Stimulated activated CD4-positive, alpha-beta T cell treated with anti-CD3 and anti-CD28 coated beads, Interleukin-4, amount 100 ng/mL, for 48 hours (primary cell): ENCODE measurements at regions not wholly inside any gene's neighbourhood (a gene's known extent, or its start where the extent isn't known, plus 50 kb on each side); places are given as distances from the start of the nearest gene placed in this dataset.
"Not testable (repeated sequence)": the region's sequence is repeated elsewhere in the genome, so short reads cannot be mapped to it uniquely, and the experiment has no call there.

Experiments
- DNase-seq, 2 donors: peaks; one replicate each; pipeline ENCODE4 v3.0.0-alpha.2; 2020; ENCODE audit warnings: low read depth in 2 of 2

DNA sequence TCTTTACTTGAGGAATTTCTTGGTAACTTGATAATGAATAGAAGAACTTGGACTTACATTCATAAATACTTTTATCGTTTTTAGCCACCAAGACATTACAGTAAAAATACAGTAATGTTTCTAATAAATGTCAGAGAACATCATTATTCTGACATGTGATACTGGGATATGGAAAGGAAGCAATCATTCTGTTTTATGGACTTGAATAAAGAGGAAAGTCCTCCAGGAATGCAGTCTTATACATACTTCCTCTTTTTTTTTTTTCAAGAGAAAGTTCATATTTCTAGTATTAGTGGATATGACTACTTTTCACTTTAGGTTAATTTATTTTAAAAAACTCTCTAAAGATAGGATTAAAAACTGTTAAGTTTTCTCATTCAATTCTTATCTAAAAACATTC is 220.0 kb upstream of the SEMA3C start:
- DNase-seq, result no peak

DNA sequence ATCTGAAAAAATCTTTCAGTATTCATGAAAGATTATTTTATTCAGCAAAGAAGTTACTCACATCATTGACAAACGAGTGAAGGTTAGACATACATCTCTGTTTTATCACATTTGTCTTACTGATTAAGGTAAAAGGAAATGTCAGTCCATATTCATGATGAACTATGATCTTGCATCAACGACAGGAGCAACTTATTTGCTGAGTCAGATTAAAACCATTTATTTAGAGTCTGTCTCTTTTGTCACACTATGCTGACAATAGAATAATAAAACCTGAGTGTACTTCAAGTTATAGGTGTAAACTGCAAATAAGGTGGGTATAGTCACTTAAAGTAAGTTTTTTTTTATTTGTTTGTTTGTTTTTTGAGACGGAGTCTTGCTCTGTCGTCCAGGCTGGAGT is 216.5 kb upstream of the SEMA3C start:
- no peak for DNase-seq

DNA sequence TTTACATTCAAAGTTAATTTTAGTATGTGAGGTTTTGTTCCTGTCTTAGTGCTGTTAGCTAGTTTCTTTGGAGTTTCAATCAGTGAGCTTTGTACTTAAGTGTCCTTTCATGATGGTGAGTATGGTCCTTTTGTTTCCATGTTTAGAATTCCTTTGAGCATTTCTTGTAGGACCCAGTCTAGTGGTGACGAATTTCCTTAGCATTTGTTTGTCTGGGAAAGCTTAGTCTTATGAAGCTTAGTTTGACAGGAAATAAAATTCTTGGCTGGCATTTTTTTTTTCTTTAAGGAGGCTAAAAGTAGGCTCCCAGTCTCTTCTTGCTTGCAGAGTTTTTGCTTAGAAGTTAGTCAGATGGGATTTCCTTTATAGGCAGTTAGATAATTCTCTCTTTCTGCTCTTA is 209.2 kb upstream of the SEMA3C start:
- DNase-seq, result no peak

DNA sequence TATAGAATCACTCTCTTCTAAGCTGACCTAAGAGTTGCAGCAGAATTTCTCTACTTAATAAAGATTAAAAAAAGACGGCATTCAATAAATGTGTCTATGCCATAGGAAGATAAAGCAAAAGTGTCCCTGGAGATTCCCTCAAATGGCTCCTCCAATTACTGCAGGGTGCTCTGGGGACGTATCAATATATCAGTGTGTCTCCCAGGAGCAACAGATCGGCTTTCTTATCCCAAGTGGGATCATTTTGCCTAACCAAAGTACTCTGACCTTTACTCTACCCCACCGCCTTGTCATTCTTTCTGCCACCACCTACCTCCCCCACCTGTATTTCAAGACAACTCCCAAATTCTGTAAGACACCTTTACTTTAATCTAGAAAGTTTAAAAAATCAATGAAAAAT is 202.0 kb upstream of the SEMA3C start:
- no peak for DNase-seq

DNA sequence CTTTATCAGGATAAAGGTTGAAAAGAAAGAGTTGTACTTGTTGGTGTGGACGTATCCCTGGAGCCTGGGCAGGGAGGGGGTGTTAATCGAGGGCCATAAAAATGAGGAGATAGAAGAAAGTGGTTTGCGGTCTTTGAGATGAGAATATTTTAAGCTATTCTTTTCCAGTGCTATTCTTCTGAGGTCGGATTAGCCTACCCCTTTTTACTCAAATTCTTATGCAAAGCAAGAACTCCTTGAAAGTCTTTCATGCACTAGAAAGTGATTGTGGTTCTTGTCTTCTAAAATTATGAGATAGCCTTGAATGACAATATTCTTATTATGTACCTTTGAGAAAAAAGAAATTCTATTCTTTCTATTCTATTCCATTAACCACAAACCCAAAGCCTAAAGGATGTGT is 201.3 kb upstream of the SEMA3C start:
- no peak for DNase-seq

DNA sequence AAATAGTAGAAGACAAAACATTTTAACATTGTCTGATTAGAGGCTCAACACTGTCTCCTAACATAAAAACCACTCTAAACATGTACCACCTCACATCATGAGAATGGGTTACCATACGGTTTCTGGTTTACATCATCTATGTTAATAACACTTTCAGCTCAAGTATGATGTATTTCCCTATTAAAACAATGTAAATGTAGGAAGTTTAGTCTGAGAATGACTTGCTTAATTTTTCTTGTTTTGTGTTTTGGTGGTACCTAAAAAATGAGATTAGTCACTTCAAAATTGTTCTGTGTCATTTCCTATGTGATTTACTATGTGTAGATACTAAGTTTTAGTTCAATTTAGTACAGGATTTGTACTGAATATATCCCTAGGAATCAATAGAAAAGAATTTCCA is 195.8 kb upstream of the SEMA3C start:
- no peak for DNase-seq

DNA sequence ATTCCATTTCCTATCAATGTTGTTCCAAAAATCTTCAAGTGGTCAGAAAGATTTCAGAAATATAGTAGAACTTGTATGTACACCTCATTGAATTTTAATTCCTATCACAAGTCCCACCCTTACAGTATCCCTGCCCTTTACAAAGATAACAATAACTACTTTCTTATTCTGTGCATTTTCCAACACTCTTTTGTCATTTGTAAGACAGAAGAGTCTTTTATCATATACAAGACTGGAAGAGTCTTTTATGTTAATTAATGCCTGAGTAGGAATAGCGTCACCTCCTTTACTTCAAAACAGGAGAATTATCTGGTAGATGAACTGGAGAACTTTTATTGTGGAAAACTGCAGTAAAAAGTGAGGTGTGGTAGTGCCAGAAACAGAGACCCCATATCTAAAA is 193.9 kb upstream of the SEMA3C start:
- no peak for DNase-seq

DNA sequence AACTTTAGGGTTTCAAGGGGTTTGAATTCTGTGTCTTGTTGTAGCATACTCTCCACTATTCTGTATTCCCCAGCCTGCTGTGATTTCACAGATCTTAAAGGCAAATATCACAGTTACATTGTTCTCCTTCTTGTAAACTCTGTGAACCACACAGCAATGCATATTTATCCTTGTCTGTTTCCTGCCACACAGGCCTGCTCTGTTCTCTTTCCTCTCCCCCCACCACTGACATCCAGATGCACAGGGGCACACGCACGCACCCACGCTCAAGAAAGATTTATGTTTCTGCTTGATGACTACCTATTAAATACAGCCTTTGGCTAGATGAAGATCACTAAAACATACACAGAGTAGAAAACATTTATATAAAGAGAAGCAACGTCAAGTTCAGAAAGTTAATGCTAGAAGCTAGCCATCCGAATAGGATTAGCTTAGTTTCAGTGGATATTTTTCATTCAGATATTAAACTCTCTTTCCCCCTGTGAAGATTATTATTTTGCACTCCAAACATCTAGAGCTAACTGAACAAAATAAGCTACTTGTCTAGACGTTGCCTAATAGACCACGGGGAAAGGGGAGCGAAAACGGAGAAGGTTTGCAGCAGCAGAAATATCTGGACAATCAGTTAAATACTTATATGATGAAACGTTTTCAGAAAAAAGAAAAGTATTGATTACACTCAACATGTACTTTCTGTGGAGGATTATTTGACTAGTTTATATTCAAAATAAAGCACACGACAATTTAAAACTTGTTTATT is 193.1 kb upstream of the SEMA3C start:
- no peak for DNase-seq

DNA sequence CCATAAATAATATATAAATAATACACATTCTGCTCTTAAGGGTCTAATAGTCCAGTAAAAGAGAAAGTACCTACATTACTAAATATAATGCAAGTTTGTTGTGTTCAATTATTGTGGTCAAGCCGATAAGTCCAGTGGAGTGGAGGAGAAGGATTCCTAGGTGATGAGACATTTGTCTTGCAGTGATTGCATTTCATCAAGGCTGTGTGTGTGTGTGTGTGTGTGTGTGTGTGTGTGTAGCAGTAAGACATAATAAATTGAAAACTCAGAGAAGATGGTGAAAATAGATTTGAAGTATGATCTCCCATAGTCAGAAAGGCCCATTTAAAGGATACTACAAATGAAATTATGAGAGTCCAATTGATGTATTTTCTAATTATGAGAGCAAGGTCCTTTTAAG is 192.5 kb upstream of the SEMA3C start:
- DNase-seq, result no peak

DNA sequence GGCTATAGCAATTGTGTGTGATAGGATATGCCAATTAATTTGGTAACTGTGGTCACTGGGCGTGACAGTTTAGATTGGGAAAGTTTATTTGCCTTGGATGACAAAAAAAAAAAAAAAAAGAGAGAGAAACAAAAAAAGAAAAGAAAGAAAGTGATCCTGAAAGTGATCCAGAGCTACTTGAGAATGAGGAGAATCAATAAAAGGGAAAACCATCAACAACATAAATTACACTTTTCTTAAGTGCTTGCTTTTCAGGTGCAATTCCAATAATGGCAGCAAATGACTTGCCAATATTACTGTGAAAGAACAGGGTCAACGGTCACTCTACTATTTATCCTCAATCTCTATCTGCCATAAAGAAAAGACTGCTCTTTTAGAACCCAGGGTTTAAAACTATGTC is 191.8 kb upstream of the SEMA3C start:
- DNase-seq, result no peak

DNA sequence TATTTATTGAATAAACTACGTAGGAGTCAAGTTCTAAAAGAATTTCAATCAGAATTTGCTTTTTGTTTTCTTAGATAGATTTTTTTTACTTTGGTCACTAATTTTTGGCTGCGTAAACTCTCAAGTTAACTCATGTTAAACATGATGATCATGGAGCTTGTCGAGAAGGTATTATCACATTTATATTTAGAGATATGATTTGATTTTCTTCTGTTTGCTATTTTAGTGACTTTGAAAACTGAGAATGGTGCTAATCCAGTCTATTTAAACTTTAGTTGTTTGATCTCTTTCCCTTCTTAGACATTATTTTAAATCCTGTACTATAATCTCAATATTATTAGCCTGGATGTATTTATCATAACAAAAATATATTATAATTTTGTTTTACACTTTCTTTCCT is 179.4 kb upstream of the SEMA3C start:
- DNase-seq, result no peak

DNA sequence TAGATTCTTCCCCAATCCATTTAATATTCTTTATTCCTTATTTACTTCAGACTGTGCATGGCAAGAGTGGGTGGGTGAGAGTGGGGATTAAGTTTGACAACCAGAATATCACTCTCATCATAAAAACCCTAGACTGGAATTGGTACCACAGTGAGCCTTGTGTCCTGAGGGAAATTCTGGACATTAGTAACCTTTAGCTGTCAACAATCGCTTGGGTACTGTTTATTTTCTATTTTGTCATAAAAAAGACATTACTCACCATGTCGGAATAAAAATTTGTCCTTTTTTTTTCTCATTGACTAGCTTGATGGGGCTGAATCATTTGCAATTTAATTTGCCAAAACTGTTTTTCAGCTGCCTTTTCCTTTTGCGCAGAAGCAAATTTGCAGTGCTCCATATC is 176.1 kb upstream of the SEMA3C start:
- DNase-seq, result no peak

DNA sequence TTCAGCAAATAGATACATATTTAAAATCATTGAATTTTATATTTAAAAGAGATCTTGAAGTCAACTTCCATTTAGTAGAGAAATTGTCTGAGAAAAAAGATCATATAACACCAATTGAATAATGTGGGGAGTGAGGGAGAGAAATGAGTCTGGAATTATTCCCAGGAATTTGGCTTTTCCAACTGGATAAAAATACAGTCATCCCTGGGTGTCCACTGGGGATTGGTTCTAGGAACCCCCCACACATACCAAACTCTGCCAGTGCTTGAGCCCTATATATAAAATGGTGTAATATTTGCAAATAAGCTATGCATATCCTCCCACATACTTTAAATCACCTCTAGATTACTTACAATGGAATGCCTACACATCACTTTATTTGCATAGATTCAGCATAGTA is 162.8 kb upstream of the SEMA3C start:
- DNase-seq, result no peak

DNA sequence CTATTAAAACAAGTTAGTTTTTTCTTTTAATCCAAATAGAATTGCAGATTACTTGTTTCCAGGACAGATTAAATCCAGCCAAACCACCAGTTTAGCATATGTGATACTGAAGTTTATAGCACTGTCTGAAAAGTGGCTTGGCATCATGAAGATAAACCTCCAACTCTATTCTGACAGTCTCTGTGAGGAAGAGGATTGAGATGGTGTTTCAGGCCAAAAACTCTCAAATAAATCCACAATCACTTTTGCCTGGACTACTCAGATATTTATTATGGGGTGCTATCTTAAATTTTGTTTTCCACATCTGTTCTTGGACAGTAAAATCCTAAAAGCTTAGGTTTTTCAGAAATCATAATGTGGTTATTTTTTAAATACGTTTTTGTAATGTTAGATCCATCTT is 161.7 kb upstream of the SEMA3C start:
- no peak for DNase-seq

DNA sequence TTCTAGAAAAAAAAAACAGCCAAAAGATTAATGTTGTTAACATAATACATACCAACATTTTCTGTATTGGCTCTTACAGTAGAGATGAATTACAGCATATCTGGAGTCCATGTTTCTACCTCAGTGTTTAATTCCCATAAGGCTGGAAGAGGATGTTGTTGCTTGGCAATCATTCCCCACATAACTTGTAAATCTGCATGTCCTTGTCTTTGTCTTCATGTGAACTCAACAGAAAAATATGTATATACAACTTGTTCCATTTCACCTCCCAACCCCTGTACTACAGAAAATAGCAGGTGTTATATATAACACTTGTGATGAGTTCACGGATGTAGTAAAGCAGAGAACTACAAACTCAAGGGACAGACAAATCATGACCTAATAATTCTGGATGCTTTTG is 160.9 kb upstream of the SEMA3C start:
- no peak for DNase-seq

DNA sequence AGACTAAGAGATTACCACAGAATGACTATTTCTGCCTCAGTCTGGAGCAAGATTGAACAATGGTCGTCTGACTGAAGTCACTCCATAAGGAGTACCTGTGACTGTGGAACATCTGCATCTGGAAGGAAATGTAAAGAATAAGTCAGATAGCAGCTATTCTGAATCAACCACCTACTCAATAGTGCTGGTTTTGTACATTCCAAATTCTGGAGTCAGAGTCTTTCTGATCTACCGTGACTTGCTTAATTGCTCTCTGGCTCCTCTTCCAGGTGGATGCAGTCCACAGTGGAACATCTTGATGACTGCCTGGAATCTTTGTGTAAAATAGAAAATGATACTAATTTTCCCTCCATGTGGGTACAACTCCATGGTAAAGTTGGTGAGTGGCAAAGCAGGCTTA is 156.3 kb upstream of the SEMA3C start:
- no peak for DNase-seq

DNA sequence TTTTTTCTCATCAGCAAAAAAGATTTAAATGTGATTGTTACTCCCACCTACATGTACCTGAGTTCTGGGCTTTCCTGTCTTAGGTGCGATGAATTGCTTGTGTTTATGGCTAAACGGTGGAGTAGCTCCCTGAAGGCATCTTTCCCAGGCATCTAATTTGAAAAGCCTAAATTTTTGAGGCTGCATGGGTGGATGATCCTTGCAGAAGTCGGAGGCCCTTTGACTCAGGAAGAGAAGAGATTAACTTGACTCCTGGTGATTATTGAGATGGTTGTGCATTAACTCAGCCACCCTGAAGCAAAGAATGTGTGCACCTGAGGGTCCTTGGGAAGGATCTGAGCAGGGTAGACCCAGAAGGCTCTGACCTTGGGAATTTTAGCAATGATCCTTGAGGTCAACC is 155.6 kb upstream of the SEMA3C start:
- no peak for DNase-seq

DNA sequence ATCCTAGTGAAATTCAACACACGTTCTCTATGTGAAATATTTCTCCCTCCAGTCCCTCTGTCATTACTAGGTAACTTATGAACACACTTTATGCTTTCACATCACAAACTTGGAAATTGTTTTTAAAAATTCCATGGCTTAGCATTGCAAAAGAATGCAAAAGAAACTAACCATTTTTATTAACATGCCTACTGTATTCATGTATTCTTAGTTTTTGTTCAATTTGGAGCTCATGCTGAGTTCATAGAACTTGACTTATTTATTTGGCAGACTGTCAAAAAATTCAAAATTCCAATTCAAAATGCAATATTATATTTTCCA is 155.0 kb upstream of the SEMA3C start:
- no peak for DNase-seq

DNA sequence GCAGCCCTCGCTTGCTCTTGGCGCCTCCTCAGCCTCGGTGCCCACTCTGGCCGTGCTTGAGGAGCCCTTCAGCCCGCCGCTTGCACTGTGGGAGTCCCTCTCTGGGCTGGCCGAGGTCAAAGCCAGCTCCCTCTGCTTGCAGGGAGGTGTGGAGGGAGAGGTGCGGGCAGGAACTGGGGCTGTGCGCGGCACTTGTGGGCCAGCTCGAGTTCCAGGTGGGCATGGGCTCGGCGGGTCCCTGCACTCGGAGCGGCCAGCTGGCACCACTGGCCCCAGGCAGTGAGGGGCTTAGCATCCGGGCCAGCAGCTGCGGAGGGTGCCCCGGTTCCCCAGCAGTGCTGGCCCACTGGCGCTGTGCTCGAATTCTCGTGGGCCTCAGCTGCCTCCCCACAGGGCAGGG is 152.1 kb upstream of the SEMA3C start:
- DNase-seq, result no peak

DNA sequence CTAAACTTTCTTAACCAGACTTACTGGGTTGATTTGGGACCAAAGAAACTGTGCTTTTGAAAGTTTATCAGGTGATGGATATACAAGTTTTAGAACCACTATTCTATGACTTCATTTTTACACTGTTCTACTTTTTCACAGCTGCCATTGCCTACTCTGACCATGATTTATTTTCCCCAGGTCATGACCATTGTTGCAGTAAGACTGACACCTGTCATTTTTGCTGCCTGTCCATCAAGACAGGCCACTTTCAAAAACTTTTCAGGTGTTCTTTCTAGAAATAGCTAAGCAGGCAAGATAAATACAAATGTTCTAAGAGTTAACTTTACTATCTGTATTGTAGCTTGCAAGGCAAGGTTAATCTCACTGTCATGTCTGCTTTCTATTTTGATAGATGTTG is 147.9 kb upstream of the SEMA3C start:
- no peak for DNase-seq

DNA sequence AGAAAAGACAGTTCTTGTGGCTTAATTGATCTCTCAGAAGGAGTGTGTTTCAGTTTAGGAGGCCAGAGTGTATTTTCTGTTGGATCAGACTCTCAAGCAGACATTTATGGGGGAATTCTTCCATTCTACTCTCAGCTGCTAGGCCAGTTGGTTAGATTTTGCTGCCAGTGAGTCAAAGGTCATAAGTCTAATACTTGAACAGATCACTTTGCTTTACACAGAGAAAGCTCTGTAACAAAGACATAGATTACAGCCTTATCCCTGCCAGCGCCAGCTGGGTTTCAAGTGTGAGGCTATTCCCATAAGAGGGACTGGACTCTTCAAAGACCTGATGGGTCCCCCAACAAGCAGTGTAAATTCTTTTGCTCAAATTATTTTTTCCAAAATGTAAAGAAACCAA is 145.6 kb upstream of the SEMA3C start:
- DNase-seq, result no peak

DNA sequence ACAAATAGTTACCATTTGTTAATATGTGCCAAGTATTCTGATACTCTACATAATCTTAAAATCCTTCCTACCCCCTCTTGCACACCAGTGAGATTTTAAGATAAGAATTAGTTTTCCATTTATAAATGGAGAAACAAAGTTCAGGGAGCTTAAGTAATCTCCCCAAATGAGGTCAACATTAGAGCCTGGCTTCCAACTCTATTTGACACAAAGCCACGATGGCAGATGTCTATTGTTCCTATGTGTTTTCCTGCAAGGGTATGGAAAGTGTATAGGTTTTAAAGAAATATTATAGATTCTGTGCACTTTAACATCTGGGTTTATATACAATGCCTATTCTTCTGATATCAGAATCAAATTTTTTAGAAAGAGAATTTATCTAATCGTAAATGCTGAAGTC is 143.9 kb upstream of the SEMA3C start:
- DNase-seq, result no peak

DNA sequence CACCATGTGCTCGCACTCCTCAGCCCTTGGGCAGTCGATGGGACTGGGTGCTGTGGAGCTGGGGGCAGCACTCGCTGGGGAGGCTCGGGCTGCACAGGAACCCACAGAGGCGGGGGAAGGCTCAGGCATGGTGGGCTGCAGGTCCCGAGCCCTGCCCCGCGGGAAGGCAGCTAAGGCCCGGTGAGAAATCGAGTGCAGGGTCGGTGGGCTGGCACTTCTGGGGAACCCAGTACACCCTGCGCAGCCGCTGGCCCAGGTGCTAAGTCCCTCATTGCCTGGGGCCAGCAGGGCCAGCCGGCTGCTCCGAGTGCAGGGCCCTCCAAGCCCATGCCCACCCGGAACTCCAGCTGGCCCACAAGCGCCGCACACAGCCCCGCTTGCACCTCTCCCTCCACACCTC is 138.6 kb upstream of the SEMA3C start:
- not testable (repeated sequence) for DNase-seq

DNA sequence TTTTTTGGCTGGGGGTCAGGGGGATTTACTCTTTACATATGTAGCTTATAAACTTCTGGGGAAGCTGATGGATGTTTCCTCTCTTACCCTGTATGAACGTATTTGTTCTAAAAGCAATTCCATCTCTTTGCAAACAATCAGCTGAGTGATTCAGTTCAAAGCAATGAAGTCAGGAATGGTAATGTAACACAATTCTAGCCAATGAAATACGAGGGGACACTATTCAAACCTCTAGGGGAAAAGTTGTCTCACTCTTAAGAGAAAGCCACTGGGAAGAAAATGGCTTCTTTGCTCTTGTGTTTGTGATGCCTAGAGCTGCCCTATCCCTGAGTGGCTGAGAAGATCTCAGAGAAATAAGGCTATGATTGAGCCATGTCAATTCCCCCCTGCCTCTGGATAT is 134.8 kb upstream of the SEMA3C start:
- no peak for DNase-seq
